Sigmoid colon (tissue), 6 donors: ENCODE measurements at regions not wholly inside any gene's neighbourhood (a gene's known extent, or its start where the extent isn't known, plus 50 kb on each side); places are given as distances from the start of the nearest gene placed in this dataset.

Source experiments
- DNase-seq: peaks from one replicate; pipeline ENCODE4 v3.0.0-alpha.2; 2019
- H3K27ac ChIP-seq, 4 donors: fragments of 200-600 bp; sonication (generic); one replicate each; pipeline ENCODE4 v1.5.1; 2016 to 2019; ENCODE audit warnings: mild to moderate bottlenecking in 1 of 4
- H3K27me3 ChIP-seq, 3 donors: fragments of 200-600 bp; sonication (generic); one replicate each; pipeline ENCODE4 v1.5.1; 2019; ENCODE audit warnings: mild to moderate bottlenecking in 1 of 3
- H3K36me3 ChIP-seq, 4 donors: fragments of 200-600 bp; sonication (generic); one replicate each; pipeline ENCODE4 v1.5.1; 2016 to 2019
- H3K4me1 ChIP-seq, 4 donors: fragments of 200-600 bp; sonication (generic); one replicate each; pipeline ENCODE4 v1.5.1; 2017 to 2019
- H3K4me3 ChIP-seq, 4 donors: fragments of 200-600 bp; sonication (generic); one replicate each; pipeline ENCODE4 v1.5.1; 2017 to 2019; ENCODE audit warnings: mild to moderate bottlenecking in 2 of 4, moderate library complexity in 1 of 4
- H3K9me3 ChIP-seq, 4 donors: fragments of 200-600 bp in 3 of 4; sonication (generic) in 3 of 4; one replicate each; pipeline versions ENCODE4 v1.5.1 to v1.6.1; 2013 to 2019
- CTCF ChIP-seq, 4 experiments: fragments of 450-650 bp in 3 of 4; fragments of 200-600 bp in 1 of 4; IDR thresholded peaks; one replicate each; pipeline ENCODE4 v1.5.1; 2016 to 2019; ENCODE audit warnings: antibody characterized with exemption in 4 of 4, mild to moderate bottlenecking in 3 of 4, moderate library complexity in 2 of 4
- EP300 ChIP-seq, 4 donors: sonication (generic); formaldehyde crosslinking; IDR thresholded peaks; one replicate each; pipeline ENCODE4 v1.6.1; 2017; ENCODE audit warnings: antibody characterized with exemption in 4 of 4
- POLR2A ChIP-seq, 2 donors: fragments of 450-650 bp; IDR thresholded peaks; one replicate each; pipeline ENCODE4 v1.6.1; 2016; ENCODE audit warnings: antibody characterized with exemption in 2 of 2, mild to moderate bottlenecking in 2 of 2, moderate library complexity in 2 of 2
- POLR2AphosphoS5 ChIP-seq, 4 donors: sonication (generic); formaldehyde crosslinking; IDR thresholded peaks; one replicate each; pipeline ENCODE4 v1.6.1; 2017; ENCODE audit warnings: antibody characterized with exemption in 4 of 4
- WGBS, 2 donors: extraction: QIAGEN DNeasy Blood & Tissue Kit; methylation state at CpG; one replicate each; pipeline ENCODE4 v1.1.7; 2013; 5-methylcytosine and 5-hydroxymethylcytosine counted together
- intact Hi-C: fragments of 100-400 bp; cut with DNase I; formaldehyde crosslinking; loops from one replicate; pipeline ENCODE4 v1.15.1; 2023
- donor health status: healthy with polysubstance abuse.
- donor health status: healthy.

DNA sequence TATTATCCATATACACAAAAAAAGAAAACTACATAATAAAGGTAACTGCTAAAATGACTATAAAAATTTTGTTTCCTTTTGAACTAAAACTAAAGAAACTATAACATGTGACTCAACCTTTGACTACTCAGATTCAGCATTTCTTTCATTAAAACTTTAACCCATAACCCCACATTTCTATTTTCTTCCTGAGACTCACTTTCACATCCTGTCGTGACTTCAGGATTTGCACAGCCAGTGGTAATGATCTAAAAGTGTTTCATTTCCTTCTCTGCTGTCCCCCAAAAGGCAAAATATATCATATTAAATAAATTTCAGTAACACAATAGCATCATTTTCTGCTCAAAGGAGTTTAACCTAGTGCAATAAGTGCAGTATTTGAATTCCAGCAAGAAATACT is 1022.4 kb upstream of the DIAPH2 start:
- 58 to 69% methylated on average over 1 of the region's 1 CpG for WGBS, 2 donors
- no peak overlapping the region for H3K4me3 ChIP-seq
- no peak for DNase-seq
- H3K4me1 ChIP-seq: no peaks in the 10 kb centered on the region
- no peak overlapping the region for H3K27ac ChIP-seq
- no peak for TF ChIP-seq POLR2A (IDR thresholded peaks at IDR 0.05)
- TF ChIP-seq CTCF (IDR thresholded peaks at IDR 0.05): no peak
- no peak for TF ChIP-seq EP300 (IDR thresholded peaks at IDR 0.05)
- H3K9me3 ChIP-seq: no peaks in the 10 kb centered on the region
- no peaks in the 10 kb centered on the region for H3K27me3 ChIP-seq
- H3K36me3 ChIP-seq: no peaks in the 10 kb centered on the region
- intact Hi-C loops: no loop called here

- intact Hi-C loops: no loop called here
- 81 to 85% methylated on average over 2 of the region's 2 CpGs for WGBS, 2 donors
- Histone ChIP-seq H3K4me3 (no peak overlapping the region), H3K36me3 (no peaks in the 10 kb centered on the region), H3K27ac (no peak overlapping the region), H3K27me3 (no peaks in the 10 kb centered on the region), H3K4me1 (no peaks in the 10 kb centered on the region), H3K9me3 (no peaks in the 10 kb centered on the region)
- no peak for DNase-seq
- TF ChIP-seq POLR2AphosphoS5 (IDR thresholded peaks at IDR 0.05): no peak
- TF ChIP-seq POLR2A (IDR thresholded peaks at IDR 0.05): no peak
- no peak for TF ChIP-seq EP300 (IDR thresholded peaks at IDR 0.05)
- TF ChIP-seq CTCF (IDR thresholded peaks at IDR 0.05): no peak
These were observed 1018.6 kb upstream of the DIAPH2 start for GRCh38 chrX:95666056-95666455.

GRCh38 chrX:95675011-95675410 is 1009.6 kb upstream of the DIAPH2 start:
- TF ChIP-seq POLR2AphosphoS5 (IDR thresholded peaks at IDR 0.05) (no peak), POLR2A (IDR thresholded peaks at IDR 0.05) (no peak), EP300 (IDR thresholded peaks at IDR 0.05) (no peak), CTCF (IDR thresholded peaks at IDR 0.05) (no peak)
- H3K36me3 ChIP-seq: no peaks in the 10 kb centered on the region
- no peaks in the 10 kb centered on the region for H3K27me3 ChIP-seq
- no peaks in the 10 kb centered on the region for H3K9me3 ChIP-seq
- H3K27ac ChIP-seq: no peak overlapping the region
- H3K4me1 ChIP-seq: no peaks in the 10 kb centered on the region
- no peak overlapping the region for H3K4me3 ChIP-seq
- 78 to 79% methylated on average over 2 of the region's 2 CpGs for WGBS, 2 donors
- intact Hi-C loops: no loop called here
- DNase-seq: no peak

- H3K27me3 ChIP-seq: no peaks in the 10 kb centered on the region
- no peaks in the 10 kb centered on the region for H3K9me3 ChIP-seq
- DNase-seq: no peak
- 83 to 87% methylated on average over 3 of the region's 3 CpGs for WGBS, 2 donors
- no peaks in the 10 kb centered on the region for H3K4me1 ChIP-seq
- TF ChIP-seq EP300 (IDR thresholded peaks at IDR 0.05) (no peak), POLR2A (IDR thresholded peaks at IDR 0.05) (no peak), CTCF (IDR thresholded peaks at IDR 0.05) (no peak), POLR2AphosphoS5 (IDR thresholded peaks at IDR 0.05) (no peak)
- no peak overlapping the region for H3K27ac ChIP-seq
- H3K36me3 ChIP-seq: no peaks in the 10 kb centered on the region
- intact Hi-C loops: no loop called here
- H3K4me3 ChIP-seq: no peak overlapping the region
These were observed 1008.8 kb upstream of the DIAPH2 start for GRCh38 chrX:95675794-95676193.

GRCh38 chrX:95678679-95679078 is 1006.0 kb upstream of the DIAPH2 start:
- 62 to 82% methylated on average over 4 of the region's 4 CpGs for WGBS, 2 donors
- Histone ChIP-seq H3K27ac (no peak overlapping the region), H3K9me3 (no peaks in the 10 kb centered on the region), H3K4me3 (no peak overlapping the region), H3K4me1 (no peaks in the 10 kb centered on the region), H3K36me3 (no peaks in the 10 kb centered on the region), H3K27me3 (no peaks in the 10 kb centered on the region)
- intact Hi-C loops: no loop called here
- DNase-seq: no peak
- no peak for TF ChIP-seq POLR2A (IDR thresholded peaks at IDR 0.05)
- TF ChIP-seq POLR2AphosphoS5 (IDR thresholded peaks at IDR 0.05): no peak
- no peak for TF ChIP-seq EP300 (IDR thresholded peaks at IDR 0.05)
- no peak for TF ChIP-seq CTCF (IDR thresholded peaks at IDR 0.05)
